ENCODE measurements at regions not wholly inside any gene's neighbourhood (a gene's known extent, or its start where the extent isn't known, plus 50 kb on each side); places are given as distances from the start of the nearest gene placed in this dataset.
"Not testable (repeated sequence)": the region's sequence is repeated elsewhere in the genome, so short reads cannot be mapped to it uniquely, and the experiment has no call there.

- no peak for DNase-seq (ENCODE audit: low read depth in 4 of 4, low spot score in 3 of 4)
Measured at GRCh38 chr20:43365691-43366090, 92.0 kb upstream of the SRSF6 start.

DNA sequence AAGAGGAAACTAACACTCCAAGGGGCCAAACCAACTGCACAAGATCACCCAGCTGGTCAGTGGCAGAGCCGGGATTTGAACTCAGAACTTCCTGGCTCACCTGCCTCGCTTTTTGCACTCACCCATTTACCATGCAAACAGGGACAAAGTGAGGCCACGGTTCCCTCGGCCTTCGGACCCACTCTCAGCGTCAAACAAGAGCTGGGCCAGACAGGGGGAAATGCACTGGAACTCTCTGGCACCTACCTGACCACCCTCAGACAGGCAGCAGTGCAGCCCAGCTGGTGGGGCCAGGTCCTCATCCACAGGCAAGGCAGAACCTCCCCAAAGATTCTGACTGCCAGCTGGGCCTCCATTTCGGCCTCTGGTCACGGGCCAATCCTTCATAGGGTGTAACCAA lies 93.7 kb upstream of the SRSF6 start:
- DNase-seq (ENCODE audit: low read depth in 4 of 4, low spot score in 3 of 4) = no peak

DNA sequence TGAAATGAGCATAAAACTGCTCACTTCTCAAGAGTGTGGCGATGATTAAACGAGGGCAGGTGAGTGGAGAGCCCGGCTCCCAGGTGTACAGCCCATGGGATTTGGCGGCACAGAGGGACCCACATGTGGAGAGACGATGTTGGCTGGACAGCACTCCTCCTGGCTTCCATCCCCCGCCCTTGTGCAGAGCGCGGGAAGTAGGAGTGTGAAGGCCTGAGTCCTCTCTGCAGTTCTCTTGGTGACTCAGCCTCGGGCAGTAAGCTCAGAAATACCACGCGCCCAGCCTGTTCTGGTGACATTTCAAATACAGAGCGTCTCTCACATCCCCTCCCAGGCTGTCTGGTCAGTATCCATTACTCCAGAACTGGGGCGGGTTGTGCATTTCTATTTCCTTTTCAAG lies 94.2 kb upstream of the SRSF6 start:
- no peak for DNase-seq (ENCODE audit: low read depth in 4 of 4, low spot score in 3 of 4)

- no peak for DNase-seq (ENCODE audit: low read depth in 4 of 4, low spot score in 3 of 4)
Measured at GRCh38 chr20:43361526-43361925, 96.2 kb upstream of the SRSF6 start.

DNA sequence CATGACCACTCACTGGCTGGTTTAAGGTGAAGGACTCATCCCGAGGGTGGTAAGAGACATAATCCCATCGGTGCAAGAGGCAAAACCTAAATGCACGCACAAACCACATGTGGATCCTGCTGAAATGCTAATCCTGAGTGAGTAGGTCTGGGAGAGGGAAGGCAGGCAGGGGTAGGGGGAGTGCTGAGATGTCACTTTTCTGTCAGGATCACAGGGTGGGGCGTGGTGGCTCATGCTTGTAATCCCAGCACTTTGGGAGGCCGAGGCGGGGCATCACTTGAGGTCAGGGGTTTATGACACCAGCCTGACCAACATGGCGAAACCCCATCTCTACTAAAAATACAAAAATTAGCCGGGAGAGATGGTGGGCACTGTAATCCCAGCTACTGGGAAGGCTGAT lies 97.7 kb upstream of the SRSF6 start:
- no peak for DNase-seq (ENCODE audit: low read depth in 4 of 4, low spot score in 3 of 4)

DNA sequence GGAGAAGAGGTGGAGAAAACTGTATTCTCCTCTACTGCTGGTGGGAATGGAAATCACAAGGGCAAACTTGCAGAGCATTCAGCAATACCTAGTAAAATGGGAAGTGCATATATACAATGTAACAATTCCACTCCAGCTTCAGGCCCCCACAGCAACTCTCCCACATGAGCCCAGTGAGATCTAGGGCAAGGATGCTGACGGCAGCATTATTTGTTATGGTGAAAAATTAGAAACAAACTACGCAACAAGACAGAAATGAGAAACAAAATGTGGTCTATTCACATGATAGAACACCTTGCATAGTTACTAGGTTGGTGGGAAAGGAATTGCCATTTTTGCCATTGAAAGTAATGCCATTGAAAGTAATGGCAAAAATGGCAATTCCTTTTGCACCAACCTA lies 98.9 kb upstream of the SRSF6 start:
- DNase-seq (ENCODE audit: low read depth in 4 of 4, low spot score in 3 of 4) = no peak

DNA sequence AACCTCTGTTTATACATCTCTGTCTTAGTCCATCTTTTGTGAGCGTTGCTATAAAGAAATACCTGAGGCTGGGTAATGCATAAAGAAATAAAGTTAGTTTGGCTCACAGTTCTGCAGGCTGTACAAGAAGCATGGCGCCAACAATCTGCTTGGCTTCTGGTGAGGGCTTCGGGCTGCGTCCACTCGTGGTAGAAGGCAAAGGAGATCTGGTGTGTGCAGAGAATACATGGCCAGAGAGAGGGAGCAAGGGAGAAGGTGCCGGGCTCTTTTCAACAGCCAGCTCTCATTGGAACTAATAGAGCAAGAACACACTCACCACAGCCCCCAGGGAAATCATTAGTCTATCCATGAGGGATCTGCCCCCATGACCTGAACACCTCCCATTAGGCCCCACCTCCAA lies 100.3 kb upstream of the SRSF6 start:
- DNase-seq (ENCODE audit: low read depth in 4 of 4, low spot score in 3 of 4) = no peak

DNA sequence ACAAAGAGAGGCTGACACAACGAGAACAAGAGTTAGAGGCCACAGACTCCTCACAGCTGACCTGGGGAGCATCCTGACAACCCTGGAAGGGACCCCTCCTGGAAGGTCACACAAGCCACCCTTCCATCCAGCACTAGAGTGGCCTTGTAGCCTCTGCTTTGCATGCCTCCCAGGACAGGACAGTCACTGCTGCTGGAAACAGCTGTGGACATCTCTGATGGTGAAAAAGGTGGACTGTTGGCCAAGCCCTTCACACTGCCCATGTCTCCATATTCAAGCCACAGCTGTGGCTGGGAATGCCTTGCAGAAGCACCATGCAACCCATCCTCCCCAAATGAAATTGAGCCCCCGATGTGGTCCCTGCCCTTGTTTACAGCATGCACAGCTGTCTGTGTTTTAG lies 102.1 kb upstream of the SRSF6 start:
- no peak for DNase-seq (ENCODE audit: low read depth in 4 of 4, low spot score in 3 of 4)

GRCh38 chr20:43352996-43353395 lies 104.7 kb upstream of the SRSF6 start:
- no peak for DNase-seq (ENCODE audit: low read depth in 4 of 4, low spot score in 3 of 4)

DNA sequence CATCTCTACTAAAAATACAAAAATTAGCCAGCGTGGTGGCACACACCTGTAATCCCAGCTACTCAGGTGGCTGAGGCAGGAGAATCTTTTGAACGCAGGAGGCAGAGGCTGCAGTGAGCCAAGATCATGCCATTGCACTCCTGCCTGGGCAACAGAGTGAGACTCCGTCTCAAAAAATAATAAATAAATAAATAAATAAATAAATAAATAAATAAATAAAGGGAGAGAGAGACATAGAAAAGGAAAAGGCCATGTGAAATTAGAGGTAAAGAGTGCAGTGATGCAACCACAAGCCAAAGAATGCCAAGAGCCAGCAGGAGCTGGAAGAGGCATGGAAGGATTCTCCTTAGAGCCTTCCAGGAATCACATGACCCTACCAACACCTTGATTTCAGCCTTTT lies 107.0 kb upstream of the SRSF6 start:
- not testable (repeated sequence) for DNase-seq (ENCODE audit: low read depth in 4 of 4, low spot score in 3 of 4)

DNA sequence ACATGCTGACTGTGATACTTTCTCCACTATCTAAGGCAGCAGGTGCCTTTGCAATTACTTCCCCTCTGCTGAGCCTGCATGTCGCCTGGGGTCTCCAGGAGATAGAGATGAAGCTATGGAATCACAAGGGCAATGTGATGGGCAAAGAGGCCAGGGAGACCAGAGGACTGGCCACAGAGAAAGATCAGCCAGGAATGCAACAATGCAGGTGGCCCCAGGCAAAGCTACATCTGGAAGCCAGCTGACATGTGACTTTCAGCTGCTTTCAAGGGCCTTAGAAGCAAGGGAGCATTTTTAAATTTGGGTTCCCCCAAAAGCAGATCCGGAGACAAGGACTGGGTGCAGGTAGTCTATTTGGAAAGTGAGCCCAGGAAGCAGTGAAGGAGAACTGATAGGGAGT lies 107.9 kb upstream of the SRSF6 start:
- DNase-seq (ENCODE audit: low read depth in 4 of 4, low spot score in 3 of 4) = no peak

- not testable (repeated sequence) for DNase-seq (ENCODE audit: low read depth in 4 of 4, low spot score in 3 of 4)
Measured at GRCh38 chr20:43347839-43348238, 109.9 kb upstream of the SRSF6 start.

- DNase-seq (ENCODE audit: low read depth in 4 of 4, low spot score in 3 of 4) = no peak
Measured at GRCh38 chr20:43345676-43346075, 112.0 kb upstream of the SRSF6 start.

DNA sequence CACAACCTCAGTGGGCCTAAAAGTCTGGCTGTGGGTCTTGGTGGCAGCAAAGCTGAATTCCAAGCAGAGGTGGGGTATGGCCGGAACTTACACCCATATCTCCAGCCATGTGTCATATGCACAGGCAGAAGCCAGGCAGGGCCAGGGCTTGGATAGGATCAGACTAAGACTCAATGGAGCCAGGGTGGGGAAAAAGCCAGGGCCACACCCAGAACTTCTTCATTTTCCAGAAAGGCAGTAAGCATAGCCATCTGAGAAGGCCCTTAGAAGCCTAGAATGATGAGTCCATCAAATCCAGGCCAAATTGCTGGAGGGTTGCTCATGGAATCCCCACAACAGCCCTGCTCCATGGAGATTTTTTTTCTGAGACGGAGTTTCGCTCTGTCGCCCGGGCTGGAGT lies 116.2 kb upstream of the SRSF6 start:
- no peak for DNase-seq (ENCODE audit: low read depth in 4 of 4, low spot score in 3 of 4)

GRCh38 chr20:43337036-43337435 lies 120.7 kb upstream of the SRSF6 start:
- DNase-seq (ENCODE audit: low read depth in 4 of 4, low spot score in 3 of 4) = no peak

- DNase-seq (ENCODE audit: low read depth in 4 of 4, low spot score in 3 of 4) = no peak
Measured at GRCh38 chr20:43334080-43334479, 123.6 kb upstream of the SRSF6 start.

GRCh38 chr20:43331906-43332305 lies 125.8 kb upstream of the SRSF6 start:
- DNase-seq (ENCODE audit: low read depth in 4 of 4, low spot score in 3 of 4) = no peak

DNA sequence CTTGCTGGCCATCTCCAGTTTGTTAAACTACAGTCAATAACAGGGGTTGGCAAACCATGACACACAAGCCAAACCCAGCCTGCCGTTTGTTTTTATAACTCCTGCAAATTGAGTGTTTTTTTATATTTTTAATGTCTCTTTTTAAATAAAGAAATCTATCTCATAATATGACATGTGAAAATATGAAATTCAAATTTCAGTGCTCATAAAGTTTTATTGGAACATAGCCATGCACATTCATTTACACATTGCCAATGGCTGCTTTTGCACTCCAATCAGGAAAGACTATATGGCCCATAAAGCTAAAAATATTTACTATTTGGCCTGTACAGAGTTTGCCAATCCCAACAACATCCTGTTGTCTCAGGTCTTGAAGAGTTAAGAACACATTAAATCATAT lies 129.0 kb upstream of the SRSF6 start:
- DNase-seq (ENCODE audit: low read depth in 4 of 4, low spot score in 3 of 4) = no peak

GRCh38 chr20:43327234-43327633 lies 130.5 kb upstream of the SRSF6 start:
- DNase-seq (ENCODE audit: low read depth in 4 of 4, low spot score in 3 of 4) = not testable (repeated sequence)

DNA sequence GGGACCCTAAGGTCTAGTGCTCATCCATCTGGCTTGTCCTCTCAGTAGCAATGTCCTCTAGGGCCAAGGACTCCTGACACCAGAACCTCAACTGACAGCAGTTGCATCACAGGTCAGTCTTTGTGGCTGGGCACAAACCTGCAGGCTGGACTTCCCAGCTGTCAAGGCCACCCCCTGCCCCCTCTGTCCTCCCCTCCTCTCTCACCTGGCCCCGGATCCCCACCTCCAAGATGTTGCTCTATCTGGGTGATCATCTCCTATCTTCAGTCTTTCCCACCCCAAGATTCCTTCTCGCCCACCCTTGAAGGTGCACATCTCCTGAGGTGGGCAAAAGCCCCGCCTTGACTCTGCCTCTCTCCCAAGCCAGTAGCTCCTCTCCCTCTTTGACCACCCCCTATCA lies 131.8 kb upstream of the SRSF6 start:
- no peak for DNase-seq (ENCODE audit: low read depth in 4 of 4, low spot score in 3 of 4)

DNA sequence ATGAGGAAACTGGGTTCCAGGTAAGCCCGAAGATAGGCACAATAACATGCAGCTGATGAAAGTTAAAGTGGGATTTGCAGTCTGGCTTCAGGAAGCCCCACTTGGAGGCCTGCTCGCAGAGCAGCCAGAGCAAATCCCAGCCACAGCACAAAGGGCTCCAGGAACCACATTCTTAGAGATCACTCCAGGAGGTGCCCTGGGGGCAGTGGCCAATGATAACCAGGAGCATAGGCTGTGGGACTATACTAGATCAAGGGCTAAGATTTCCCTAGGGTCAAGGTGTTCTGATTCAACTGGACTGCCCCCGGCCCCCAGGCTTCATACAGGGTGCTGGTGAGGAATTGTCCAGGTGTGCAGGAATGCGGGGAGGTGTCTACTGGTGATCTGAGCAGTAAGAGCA lies 133.9 kb upstream of the PTPRT start:
- DNase-seq (ENCODE audit: low read depth in 4 of 4, low spot score in 3 of 4) = no peak

- DNase-seq (ENCODE audit: low read depth in 4 of 4, low spot score in 3 of 4) = no peak
Measured at GRCh38 chr20:43322851-43323250, 133.1 kb upstream of the PTPRT start.

GRCh38 chr20:43320536-43320935 lies 130.8 kb upstream of the PTPRT start:
- no peak for DNase-seq (ENCODE audit: low read depth in 4 of 4, low spot score in 3 of 4)

- DNase-seq (ENCODE audit: low read depth in 4 of 4, low spot score in 3 of 4) = no peak
Measured at GRCh38 chr20:43318755-43319297, 129.1 kb upstream of the PTPRT start.

All from left renal pelvis (tissue), 4 donors.